ENCODE measurements at regions not wholly inside any gene's neighbourhood (a gene's known extent, or its start where the extent isn't known, plus 50 kb on each side); places are given as distances from the start of the nearest gene placed in this dataset.

- no peak for TF ChIP-seq HMGN3 (IDR thresholded peaks at IDR 0.05; ENCODE audit: borderline replicate concordance, extremely low read depth, insufficient read length, low read depth, low read length)
- TF ChIP-seq CREB5 (CRISPR knock-in tag; IDR thresholded peaks at IDR 0.05), result 0 out of 2 replicates have a peak, but pooled peaks have one; percentile 55
- TF ChIP-seq RBM22 (IDR thresholded peaks at IDR 0.05; ENCODE audit: low read depth, low read length, poor library complexity, severe bottlenecking), result no peak
- peak; percentile 52; the same call in 1 of the 2 replicates for TF ChIP-seq SUPT5H (IDR thresholded peaks at IDR 0.05)
- no peak for TF ChIP-seq TCF7L2 (IDR thresholded peaks at IDR 0.05; ENCODE audit: low read depth, low read length)
- no peak for TF ChIP-seq SIN3B (IDR thresholded peaks at IDR 0.05; ENCODE audit: low read depth)
- TF ChIP-seq TRIM24 (IDR thresholded peaks at IDR 0.05), result peak in 1 of 2 experiments; percentile 40; a peak in 1 of 4 replicates
- TF ChIP-seq FOXM1 (IDR thresholded peaks at IDR 0.05; ENCODE audit: low read depth), result peak; percentile 100
- TF ChIP-seq FOXM1 (CRISPR knock-in tag; IDR thresholded peaks at IDR 0.05; ENCODE audit: low read depth), result peak; percentile 98
- no peak for TF ChIP-seq HNRNPUL1 (IDR thresholded peaks at IDR 0.05; ENCODE audit: low read length)
- peak; percentile 28; the same call in 1 of the 2 replicates for TF ChIP-seq BACH1 (tag; IDR thresholded peaks at IDR 0.05)
- TF ChIP-seq, protein P1, sequence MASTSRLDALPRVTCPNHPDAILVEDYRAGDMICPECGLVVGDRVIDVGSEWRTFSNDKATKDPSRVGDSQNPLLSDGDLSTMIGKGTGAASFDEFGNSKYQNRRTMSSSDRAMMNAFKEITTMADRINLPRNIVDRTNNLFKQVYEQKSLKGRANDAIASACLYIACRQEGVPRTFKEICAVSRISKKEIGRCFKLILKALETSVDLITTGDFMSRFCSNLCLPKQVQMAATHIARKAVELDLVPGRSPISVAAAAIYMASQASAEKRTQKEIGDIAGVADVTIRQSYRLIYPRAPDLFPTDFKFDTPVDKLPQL (IDR thresholded peaks at IDR 0.05; ENCODE audit: extremely low read depth, insufficient read length), result no peak
- TF ChIP-seq SRSF3 (IDR thresholded peaks at IDR 0.05; ENCODE audit: insufficient read depth, low read length), result no peak
- TF ChIP-seq, protein P2, sequence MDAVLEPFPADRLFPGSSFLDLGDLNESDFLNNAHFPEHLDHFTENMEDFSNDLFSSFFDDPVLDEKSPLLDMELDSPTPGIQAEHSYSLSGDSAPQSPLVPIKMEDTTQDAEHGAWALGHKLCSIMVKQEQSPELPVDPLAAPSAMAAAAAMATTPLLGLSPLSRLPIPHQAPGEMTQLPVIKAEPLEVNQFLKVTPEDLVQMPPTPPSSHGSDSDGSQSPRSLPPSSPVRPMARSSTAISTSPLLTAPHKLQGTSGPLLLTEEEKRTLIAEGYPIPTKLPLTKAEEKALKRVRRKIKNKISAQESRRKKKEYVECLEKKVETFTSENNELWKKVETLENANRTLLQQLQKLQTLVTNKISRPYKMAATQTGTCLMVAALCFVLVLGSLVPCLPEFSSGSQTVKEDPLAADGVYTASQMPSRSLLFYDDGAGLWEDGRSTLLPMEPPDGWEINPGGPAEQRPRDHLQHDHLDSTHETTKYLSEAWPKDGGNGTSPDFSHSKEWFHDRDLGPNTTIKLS (IDR thresholded peaks at IDR 0.05; ENCODE audit: borderline replicate concordance, low read depth), result peak; percentile 65; the same call in 1 of the 2 replicates
- TF ChIP-seq WHSC1 (IDR thresholded peaks at IDR 0.05; ENCODE audit: low read length), result no peak
These were observed 53.0 kb upstream of the SIMC1 start (continued) for GRCh38 chr5:176185133-176185733.
